NB4 (cell line): ENCODE measurements at regions not wholly inside any gene's neighbourhood (a gene's known extent, or its start where the extent isn't known, plus 50 kb on each side); places are given as distances from the start of the nearest gene placed in this dataset.

ENCODE experiments used
- DNase-seq: peaks from one replicate; pipeline ENCODE4 v3.0.0; 2010; ENCODE audit warnings: low read depth
- H3K4me3 ChIP-seq: one replicate; pipeline ENCODE4 v1.5.1; 2011; ENCODE audit warnings: mild to moderate bottlenecking, low read depth, low read length, moderate library complexity
- MYC ChIP-seq: IDR thresholded peaks from 2 replicates; pipeline ENCODE4 v1.6.1; 2011; ENCODE audit warnings: low read depth, low read length
- POLR2A ChIP-seq: IDR thresholded peaks from 2 replicates; pipeline ENCODE4 v1.6.1; 2011; ENCODE audit warnings: mild to moderate bottlenecking; ENCODE audit not compliant: insufficient read length; ENCODE audit errors: extremely low read depth
- TF ChIP-seq, protein P1 (sequence below): IDR thresholded peaks from one replicate; pipeline ENCODE4 v1.5.1; 2012; ENCODE audit warnings: low read depth, low read length
- TF ChIP-seq, protein P2 (sequence below): IDR thresholded peaks from 2 replicates; pipeline ENCODE4 v1.6.1; 2011; ENCODE audit warnings: low read depth, low read length

DNA sequence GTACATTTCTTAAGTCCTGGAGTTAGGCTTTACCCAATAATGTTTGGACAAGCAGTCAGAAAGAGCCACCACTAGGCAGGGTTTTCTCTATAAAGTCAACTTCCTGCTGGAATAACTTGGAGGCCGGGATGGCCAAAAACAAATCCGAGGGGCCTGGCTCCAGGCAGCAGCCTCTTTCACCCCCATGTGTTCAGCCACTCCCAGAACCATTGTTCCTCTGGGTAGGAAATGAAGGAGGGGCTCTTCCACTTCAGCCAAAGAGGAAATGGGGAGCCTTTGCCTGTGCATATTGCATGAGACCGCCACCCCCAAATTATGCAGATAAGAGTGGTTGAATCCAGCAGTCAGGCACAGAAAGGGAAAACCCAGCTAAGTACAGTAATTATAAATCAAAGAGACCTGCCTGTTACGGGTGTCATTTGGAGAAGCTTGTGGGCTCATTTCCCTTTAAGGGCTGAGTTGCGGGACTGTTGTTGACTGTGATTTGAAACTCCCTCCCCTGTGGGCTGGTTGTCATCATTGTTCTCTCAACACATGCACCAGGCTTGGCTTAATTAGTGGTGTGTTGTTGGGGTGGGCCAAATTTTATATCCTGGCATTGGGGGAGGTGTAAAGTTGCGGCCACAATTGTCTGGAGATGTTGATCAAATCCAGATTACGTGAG, 212.8 kb upstream of the SOX11 start:
- TF ChIP-seq, protein P1, sequence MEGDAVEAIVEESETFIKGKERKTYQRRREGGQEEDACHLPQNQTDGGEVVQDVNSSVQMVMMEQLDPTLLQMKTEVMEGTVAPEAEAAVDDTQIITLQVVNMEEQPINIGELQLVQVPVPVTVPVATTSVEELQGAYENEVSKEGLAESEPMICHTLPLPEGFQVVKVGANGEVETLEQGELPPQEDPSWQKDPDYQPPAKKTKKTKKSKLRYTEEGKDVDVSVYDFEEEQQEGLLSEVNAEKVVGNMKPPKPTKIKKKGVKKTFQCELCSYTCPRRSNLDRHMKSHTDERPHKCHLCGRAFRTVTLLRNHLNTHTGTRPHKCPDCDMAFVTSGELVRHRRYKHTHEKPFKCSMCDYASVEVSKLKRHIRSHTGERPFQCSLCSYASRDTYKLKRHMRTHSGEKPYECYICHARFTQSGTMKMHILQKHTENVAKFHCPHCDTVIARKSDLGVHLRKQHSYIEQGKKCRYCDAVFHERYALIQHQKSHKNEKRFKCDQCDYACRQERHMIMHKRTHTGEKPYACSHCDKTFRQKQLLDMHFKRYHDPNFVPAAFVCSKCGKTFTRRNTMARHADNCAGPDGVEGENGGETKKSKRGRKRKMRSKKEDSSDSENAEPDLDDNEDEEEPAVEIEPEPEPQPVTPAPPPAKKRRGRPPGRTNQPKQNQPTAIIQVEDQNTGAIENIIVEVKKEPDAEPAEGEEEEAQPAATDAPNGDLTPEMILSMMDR, result no peak
- no peak for TF ChIP-seq POLR2A
- DNase-seq, result no peak
- H3K4me3 ChIP-seq, result no peak overlapping the region

DNA sequence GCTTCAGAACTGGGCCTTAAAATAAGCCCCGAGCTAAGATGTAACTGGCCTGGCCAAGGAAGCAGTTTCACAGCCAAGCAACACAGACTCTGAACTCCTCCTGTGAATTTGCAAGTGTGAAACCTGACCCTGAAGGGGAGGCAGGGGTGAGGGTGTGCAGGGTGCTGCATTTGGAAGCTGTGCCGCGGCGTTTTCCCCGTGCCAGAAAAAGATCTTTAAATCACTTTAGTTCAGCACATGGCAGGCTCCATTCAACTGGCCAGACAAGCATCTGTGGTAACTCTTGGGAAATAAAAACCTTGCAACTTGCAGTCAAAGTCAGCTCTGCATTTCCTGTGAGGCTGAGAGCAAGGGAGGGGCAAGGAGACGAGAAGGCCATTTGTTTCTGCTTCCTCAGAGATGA, 209.3 kb upstream of the SOX11 start:
- peak; percentile 65 for DNase-seq
- no peak overlapping the region for H3K4me3 ChIP-seq
- no peak for TF ChIP-seq POLR2A
- 0 out of 2 replicates have a peak, but pooled peaks have one; percentile 8 for TF ChIP-seq MYC
- TF ChIP-seq, protein P2, sequence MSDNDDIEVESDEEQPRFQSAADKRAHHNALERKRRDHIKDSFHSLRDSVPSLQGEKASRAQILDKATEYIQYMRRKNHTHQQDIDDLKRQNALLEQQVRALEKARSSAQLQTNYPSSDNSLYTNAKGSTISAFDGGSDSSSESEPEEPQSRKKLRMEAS, result peak; percentile 59
- TF ChIP-seq, protein P1, result no peak

DNA sequence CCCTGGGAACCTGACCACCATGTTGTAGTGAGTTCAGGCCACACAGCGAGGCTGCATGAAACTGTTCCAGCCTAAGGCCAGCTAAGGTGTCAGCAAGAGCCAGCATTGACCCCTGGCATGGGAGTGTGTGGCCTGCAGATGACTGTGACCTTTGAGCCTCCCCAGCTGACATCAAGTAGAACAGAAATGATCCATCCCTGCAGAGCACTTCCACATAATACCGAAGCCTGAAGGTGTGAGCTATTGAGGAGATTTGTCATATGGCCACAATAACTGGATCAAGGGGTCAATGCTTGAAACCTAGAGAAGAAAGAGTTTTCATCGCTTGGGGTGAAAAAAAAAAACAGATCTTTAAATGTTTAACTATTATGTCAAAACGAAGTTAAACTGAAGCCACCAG, 207.3 kb upstream of the SOX11 start:
- no peak for DNase-seq
- no peak overlapping the region for H3K4me3 ChIP-seq
- TF ChIP-seq MYC (no peak), POLR2A (no peak)
- TF ChIP-seq, protein P2, result no peak
- TF ChIP-seq, protein P1, result no peak

DNA sequence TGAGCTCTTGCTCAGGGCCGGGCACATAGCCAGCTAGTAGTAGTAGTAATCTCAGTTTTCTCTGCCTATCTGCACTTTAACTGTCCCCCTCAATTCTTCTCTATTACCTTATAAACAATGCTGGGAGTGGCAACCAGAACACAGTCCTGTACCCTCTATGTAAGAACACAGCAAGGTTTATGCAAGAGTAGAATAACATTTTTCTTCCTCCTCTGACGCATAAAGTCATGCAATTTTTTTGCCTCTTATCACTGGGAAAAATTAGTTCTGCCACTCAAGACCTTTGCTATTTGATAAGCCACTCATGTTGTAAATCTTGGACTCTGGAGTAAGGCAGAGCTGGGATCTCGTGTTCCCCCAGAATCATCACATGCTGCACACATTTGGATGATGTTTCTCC, 200.7 kb upstream of the SOX11 start:
- no peak overlapping the region for H3K4me3 ChIP-seq
- DNase-seq, result no peak
- TF ChIP-seq POLR2A (no peak), MYC (no peak)
- TF ChIP-seq, protein P2, result no peak
- TF ChIP-seq, protein P1, result no peak

DNA sequence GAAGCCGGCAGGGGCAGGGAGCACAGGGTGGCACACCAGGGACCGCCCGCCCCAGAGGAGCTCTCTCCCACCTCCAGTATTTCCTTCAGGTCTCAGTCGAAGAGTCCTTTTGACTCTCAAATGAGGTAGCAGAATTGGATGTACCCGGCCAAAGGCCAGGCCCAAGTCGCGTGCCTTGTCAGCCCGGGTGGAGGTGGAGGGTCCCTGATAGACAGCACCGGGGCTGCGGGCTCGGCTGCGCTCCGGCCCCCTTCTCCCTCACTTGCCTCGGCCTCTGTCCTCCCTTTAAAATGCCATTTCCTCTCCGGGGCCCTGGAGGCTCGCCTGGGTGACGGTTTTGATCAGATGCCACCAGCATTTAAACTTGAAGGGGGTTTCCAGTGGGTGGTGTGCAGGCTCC, 198.9 kb upstream of the SOX11 start:
- TF ChIP-seq MYC (no peak), POLR2A (no peak)
- TF ChIP-seq, protein P1, result no peak
- TF ChIP-seq, protein P2, result no peak
- H3K4me3 ChIP-seq, result no peak overlapping the region
- no peak for DNase-seq

DNA sequence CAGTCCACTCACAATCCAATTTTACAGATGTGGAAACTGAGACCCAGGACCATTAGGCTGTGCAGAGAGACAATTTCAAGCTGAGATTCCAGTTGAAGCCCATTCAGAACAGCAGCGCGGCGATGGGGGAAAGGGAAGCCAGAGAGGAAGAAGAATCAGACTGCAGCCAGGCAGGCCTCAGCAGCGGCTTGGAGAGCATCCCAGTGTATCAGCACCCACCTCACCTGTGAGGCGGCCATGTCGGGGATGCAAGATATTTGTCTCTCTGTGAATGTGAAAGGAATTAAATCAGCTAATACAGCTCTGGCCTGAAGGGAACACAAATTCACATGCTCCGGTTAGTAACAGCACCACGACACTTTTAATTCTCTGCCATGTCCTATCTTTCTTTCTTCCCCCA, 198.0 kb upstream of the SOX11 start:
- H3K4me3 ChIP-seq, result no peak overlapping the region
- TF ChIP-seq, protein P2, result no peak
- TF ChIP-seq MYC (no peak), POLR2A (no peak)
- TF ChIP-seq, protein P1, result no peak
- no peak for DNase-seq
